ENCODE measurements at regions not wholly inside any gene's neighbourhood (a gene's known extent, or its start where the extent isn't known, plus 50 kb on each side); places are given as distances from the start of the nearest gene placed in this dataset.

DNA sequence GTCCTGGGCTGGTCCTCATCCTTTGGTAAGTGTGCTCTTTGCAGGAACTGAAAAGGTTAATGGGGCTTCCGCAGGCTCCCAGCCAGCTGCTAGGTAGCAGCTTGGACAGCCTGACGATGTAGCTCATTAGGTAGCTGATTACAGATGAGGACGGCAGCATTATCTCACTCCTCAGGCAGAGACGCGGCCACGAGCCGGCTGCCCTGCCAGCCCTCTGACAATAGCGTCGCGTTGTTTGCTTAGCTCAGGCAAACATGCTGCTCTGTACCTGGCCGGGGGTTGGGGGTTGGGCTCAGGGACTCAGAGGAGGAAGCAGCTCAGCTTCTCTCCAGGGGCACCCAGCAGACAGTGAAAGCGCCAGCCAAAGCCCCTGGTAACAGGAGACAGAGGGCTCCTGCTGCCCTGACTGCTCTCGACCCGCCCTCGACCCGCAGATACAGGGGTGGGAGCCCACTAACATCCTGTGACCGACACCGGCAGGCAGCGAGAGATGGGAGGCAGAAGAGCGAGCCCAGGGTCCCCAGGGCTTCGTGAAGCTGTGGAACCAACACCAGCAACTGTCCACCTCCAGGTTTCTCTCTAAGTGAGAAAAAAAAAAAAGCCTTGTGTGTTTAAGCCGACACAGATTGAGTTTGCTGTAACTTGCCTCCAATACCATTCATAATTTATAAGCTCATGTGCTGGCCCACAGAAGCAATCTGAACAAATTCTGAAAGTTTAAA, 53.4 kb upstream of the DLK1 start:
- peaks cover 55% of the 10 kb centered on the region for H3K27me3 Mint-ChIP-seq
- DNase-seq (no peak), ATAC-seq (ENCODE audit: low read depth) (no peak)
- H3K4me1 Mint-ChIP-seq: no peaks in the 10 kb centered on the region
- H3K4me3 Mint-ChIP-seq: no peak overlapping the region
- no peaks in the 10 kb centered on the region for H3K9me3 Mint-ChIP-seq
- H3K27ac Mint-ChIP-seq: no peak overlapping the region
- POLR2A ChIA-PET: interaction anchor here (0.6 kb wide), 1 partner anchor 75 kb away, joined by 3 read pairs; no protein-coding TSS in a partner anchor
- no peaks in the 10 kb centered on the region for H3K36me3 Mint-ChIP-seq

DNA sequence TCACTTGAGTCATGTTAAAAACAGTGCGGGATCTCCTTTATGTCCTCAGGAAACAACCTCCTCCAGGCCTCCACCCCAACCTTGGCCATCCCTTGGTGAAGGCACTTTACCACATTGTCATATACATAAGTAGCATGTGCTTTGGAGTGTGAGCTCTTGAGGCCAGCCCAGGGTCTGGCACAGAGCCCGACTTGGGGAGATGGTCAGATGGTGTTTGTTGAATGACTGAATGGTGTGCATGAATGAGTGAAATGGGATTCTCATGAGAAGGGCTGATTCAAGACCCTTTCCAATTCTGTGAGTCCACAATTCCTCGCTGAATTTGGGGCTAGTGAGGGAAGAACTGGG, 52.9 kb upstream of the DLK1 start:
- Mint-ChIP-seq H3K4me1 (no peaks in the 10 kb centered on the region), H3K36me3 (no peaks in the 10 kb centered on the region), H3K4me3 (no peak overlapping the region), H3K27me3 (peaks cover 55% of the 10 kb centered on the region), H3K9me3 (no peaks in the 10 kb centered on the region), H3K27ac (no peak overlapping the region)
- POLR2A ChIA-PET: interaction anchor here (0.6 kb wide), 1 partner anchor 75 kb away, joined by 3 read pairs; no protein-coding TSS in a partner anchor
- ATAC-seq (ENCODE audit: low read depth): no peak
- no peak for DNase-seq

DNA sequence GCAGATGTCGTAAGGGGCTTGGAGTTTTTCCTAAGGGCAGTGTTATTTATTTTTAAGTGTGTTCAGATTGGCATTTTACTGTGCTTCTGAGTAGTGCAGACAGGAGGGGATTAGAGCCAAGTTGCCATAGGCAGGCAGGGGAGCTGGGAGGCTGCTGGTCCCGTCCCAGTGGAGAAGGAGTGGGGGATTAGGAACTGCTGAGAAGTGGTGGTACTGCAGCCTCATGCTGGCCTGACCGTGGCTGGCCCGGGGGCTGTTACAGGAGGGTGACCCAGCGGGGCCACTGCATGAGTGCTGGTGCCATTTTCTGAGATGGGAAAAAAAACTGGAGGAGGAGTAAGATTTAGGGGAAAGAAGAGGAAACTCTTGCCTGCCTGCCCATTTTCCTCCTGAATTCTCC, 52.3 kb upstream of the DLK1 start:
- H3K36me3 Mint-ChIP-seq: no peaks in the 10 kb centered on the region
- POLR2A ChIA-PET: no interaction called here
- H3K4me1 Mint-ChIP-seq: no peaks in the 10 kb centered on the region
- ATAC-seq (ENCODE audit: low read depth) (no peak), DNase-seq (no peak)
- no peak overlapping the region for H3K4me3 Mint-ChIP-seq
- peaks cover 55% of the 10 kb centered on the region for H3K27me3 Mint-ChIP-seq
- no peaks in the 10 kb centered on the region for H3K9me3 Mint-ChIP-seq
- H3K27ac Mint-ChIP-seq: no peak overlapping the region

DNA sequence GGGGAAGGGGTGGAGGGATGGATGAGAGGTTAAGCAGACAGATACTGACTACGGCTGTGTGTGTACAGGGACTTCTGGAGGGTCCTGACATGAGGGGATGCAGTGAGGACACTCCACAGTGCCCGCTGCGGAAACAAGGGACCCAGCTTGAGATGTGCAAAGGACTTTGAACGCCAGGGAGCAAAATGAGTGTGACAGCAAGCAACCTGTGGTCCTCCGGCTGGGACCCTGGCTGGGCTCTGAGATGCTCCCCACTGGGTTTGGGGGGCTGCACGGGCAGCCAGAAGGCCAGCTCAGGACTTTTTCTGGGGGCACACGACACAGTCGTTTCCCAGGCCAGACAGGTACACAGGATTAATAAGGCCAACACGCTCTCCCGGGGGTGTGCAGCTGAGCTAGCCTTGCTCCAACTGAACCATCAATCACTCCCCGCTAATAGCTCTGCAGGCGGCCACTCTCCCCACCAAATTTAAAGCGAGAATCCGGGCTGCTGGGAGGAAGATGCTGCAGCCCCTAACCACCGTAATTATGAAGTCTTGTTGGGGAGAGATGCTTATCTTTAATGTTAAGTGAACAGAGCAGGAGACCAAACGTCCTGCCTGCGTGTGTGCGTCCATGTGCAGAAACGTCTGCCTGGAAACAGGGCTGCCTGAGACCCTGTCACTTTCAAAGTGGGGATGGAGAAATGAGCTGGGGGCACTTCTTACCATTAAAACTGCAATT, 51.6 kb upstream of the DLK1 start:
- peaks cover 52% of the 10 kb centered on the region for H3K27me3 Mint-ChIP-seq
- ATAC-seq (ENCODE audit: low read depth): no peak
- no peak for DNase-seq
- no peaks in the 10 kb centered on the region for H3K36me3 Mint-ChIP-seq
- no peaks in the 10 kb centered on the region for H3K9me3 Mint-ChIP-seq
- H3K4me3 Mint-ChIP-seq: no peak overlapping the region
- POLR2A ChIA-PET: no interaction called here
- H3K4me1 Mint-ChIP-seq: no peaks in the 10 kb centered on the region
- no peak overlapping the region for H3K27ac Mint-ChIP-seq

DNA sequence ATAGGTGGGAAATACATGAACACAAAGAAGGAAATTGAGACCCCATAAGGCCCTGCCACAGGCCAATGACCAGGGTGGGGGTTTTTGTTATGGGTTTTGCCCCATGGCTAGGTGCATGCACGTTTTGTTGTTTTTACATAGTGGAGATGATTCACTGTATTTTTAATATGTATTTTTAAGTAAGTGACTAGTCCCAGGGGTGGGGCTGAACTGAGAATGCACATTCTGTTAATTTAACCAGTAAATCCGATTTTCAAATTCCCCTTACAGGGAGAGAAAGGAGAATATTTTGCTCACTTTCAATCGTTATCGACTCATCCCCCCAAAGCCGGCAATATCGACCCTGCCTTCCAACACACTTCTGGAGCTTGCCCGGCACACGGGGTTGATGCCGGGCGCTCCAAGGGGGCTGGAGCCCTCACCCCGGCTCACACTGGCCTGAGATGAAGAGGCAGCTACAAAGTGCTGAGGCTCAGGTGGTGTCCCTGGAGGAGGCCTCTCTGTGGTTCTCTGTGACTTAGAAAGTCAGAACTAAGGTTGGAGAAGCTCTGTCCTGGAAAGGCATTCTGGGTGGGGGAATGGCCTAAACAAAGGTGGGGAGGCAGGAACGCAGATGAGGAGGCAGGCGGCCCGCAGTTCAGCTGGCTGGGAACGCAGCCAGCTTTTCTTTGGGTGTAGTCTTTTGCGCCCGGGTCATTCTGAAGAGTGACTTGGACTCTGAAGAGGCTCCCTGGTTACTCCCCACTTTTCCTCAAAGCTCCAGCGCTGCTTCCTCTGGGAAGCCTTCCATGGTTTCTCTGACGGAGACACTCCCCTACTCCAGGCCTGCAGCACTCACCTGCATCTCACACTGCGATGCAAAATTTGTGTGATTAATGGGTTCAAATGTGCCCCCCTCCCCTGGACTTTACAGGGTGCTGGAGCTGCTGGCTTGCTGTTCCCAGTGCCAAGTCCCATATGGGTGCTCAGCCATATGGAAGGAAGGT, 50.7 kb upstream of the DLK1 start:
- POLR2A ChIA-PET: no interaction called here
- Mint-ChIP-seq H3K27me3 (peaks cover 43% of the 10 kb centered on the region), H3K4me1 (no peaks in the 10 kb centered on the region), H3K4me3 (no peak overlapping the region), H3K36me3 (no peaks in the 10 kb centered on the region), H3K9me3 (no peaks in the 10 kb centered on the region), H3K27ac (no peak overlapping the region)
- no peak for ATAC-seq (ENCODE audit: low read depth)
- DNase-seq: no peak
